Memory B cell (primary cell): ENCODE measurements at regions not wholly inside any gene's neighbourhood (a gene's known extent, or its start where the extent isn't known, plus 50 kb on each side); places are given as distances from the start of the nearest gene placed in this dataset.

ENCODE experiments used
- ATAC-seq: fragments of 150-1000 bp; cut with Tn5 transposase; 2 replicates; pipeline ENCODE4 v1.10.0; 2021; ENCODE audit warnings: low read depth, mild to moderate bottlenecking, moderate library complexity
- DNase-seq, 2 donors: peaks; one replicate each; pipeline ENCODE4 v3.0.0; 2022; ENCODE audit warnings: low spot score in 2 of 2
- H3K27ac Mint-ChIP-seq: one replicate; pipeline ENCODE4 v1.8.0; 2022; ENCODE audit warnings: mild to moderate bottlenecking, moderate library complexity, mixed read lengths
- H3K27me3 Mint-ChIP-seq: one replicate; pipeline ENCODE4 v1.8.0; 2022; ENCODE audit warnings: mixed read lengths
- H3K36me3 Mint-ChIP-seq: one replicate; pipeline ENCODE4 v1.8.0; 2022; ENCODE audit warnings: mild to moderate bottlenecking, mixed read lengths
- H3K4me1 Mint-ChIP-seq: one replicate; pipeline ENCODE4 v1.8.0; 2022; ENCODE audit warnings: mixed read lengths
- H3K4me3 Mint-ChIP-seq: one replicate; pipeline ENCODE4 v1.8.0; 2022; ENCODE audit warnings: mild to moderate bottlenecking, moderate library complexity, mixed read lengths
- H3K9me3 Mint-ChIP-seq: one replicate; pipeline ENCODE4 v1.8.0; 2022; ENCODE audit warnings: mixed read lengths

- H3K36me3 Mint-ChIP-seq = no peaks in the 10 kb centered on the region
- no peak for ATAC-seq
- H3K4me3 Mint-ChIP-seq = no peak overlapping the region
- H3K4me1 Mint-ChIP-seq = no peaks in the 10 kb centered on the region
- no peak for DNase-seq
- H3K9me3 Mint-ChIP-seq = peaks cover 1% of the 10 kb centered on the region
- no peak overlapping the region for H3K27ac Mint-ChIP-seq
- peaks cover 2% of the 10 kb centered on the region for H3K27me3 Mint-ChIP-seq
Measured at GRCh38 chr4:181508601-181509000, 734.6 kb upstream of the TENM3 start.

GRCh38 chr4:181509073-181509472, 734.1 kb upstream of the TENM3 start:
- no peak for ATAC-seq
- peaks cover 2% of the 10 kb centered on the region for H3K27me3 Mint-ChIP-seq
- no peaks in the 10 kb centered on the region for H3K36me3 Mint-ChIP-seq
- peaks cover 1% of the 10 kb centered on the region for H3K9me3 Mint-ChIP-seq
- DNase-seq = no peak
- no peak overlapping the region for H3K4me3 Mint-ChIP-seq
- no peaks in the 10 kb centered on the region for H3K4me1 Mint-ChIP-seq
- H3K27ac Mint-ChIP-seq = no peak overlapping the region

GRCh38 chr4:181517491-181517890, 725.7 kb upstream of the TENM3 start:
- H3K4me1 Mint-ChIP-seq = no peaks in the 10 kb centered on the region
- no peak for DNase-seq
- no peaks in the 10 kb centered on the region for H3K9me3 Mint-ChIP-seq
- no peak overlapping the region for H3K27ac Mint-ChIP-seq
- no peaks in the 10 kb centered on the region for H3K27me3 Mint-ChIP-seq
- ATAC-seq = no peak
- H3K4me3 Mint-ChIP-seq = no peak overlapping the region
- no peaks in the 10 kb centered on the region for H3K36me3 Mint-ChIP-seq

GRCh38 chr4:181520790-181521189, 722.4 kb upstream of the TENM3 start:
- Mint-ChIP-seq H3K9me3 (no peaks in the 10 kb centered on the region), H3K27ac (no peak overlapping the region), H3K4me3 (no peak overlapping the region), H3K4me1 (no peaks in the 10 kb centered on the region), H3K36me3 (no peaks in the 10 kb centered on the region), H3K27me3 (no peaks in the 10 kb centered on the region)
- ATAC-seq (no peak), DNase-seq (no peak)

GRCh38 chr4:181523973-181524372, 719.2 kb upstream of the TENM3 start:
- DNase-seq = no peak
- Mint-ChIP-seq H3K36me3 (no peaks in the 10 kb centered on the region), H3K9me3 (no peaks in the 10 kb centered on the region), H3K27ac (no peak overlapping the region), H3K4me3 (no peak overlapping the region), H3K4me1 (no peaks in the 10 kb centered on the region), H3K27me3 (no peaks in the 10 kb centered on the region)
- ATAC-seq = no peak

- Mint-ChIP-seq H3K9me3 (no peaks in the 10 kb centered on the region), H3K4me3 (no peak overlapping the region), H3K36me3 (no peaks in the 10 kb centered on the region), H3K27me3 (no peaks in the 10 kb centered on the region), H3K4me1 (no peaks in the 10 kb centered on the region), H3K27ac (no peak overlapping the region)
- ATAC-seq (no peak), DNase-seq (no peak)
Measured at GRCh38 chr4:181524499-181524898, 718.7 kb upstream of the TENM3 start.

- H3K4me3 Mint-ChIP-seq = no peak overlapping the region
- ATAC-seq (no peak), DNase-seq (no peak)
- no peaks in the 10 kb centered on the region for H3K27me3 Mint-ChIP-seq
- no peak overlapping the region for H3K27ac Mint-ChIP-seq
- no peaks in the 10 kb centered on the region for H3K36me3 Mint-ChIP-seq
- H3K9me3 Mint-ChIP-seq = no peaks in the 10 kb centered on the region
- no peaks in the 10 kb centered on the region for H3K4me1 Mint-ChIP-seq
Measured at GRCh38 chr4:181525634-181526033, 717.6 kb upstream of the TENM3 start.

- H3K4me1 Mint-ChIP-seq = no peaks in the 10 kb centered on the region
- no peaks in the 10 kb centered on the region for H3K9me3 Mint-ChIP-seq
- H3K27ac Mint-ChIP-seq = no peak overlapping the region
- H3K4me3 Mint-ChIP-seq = no peak overlapping the region
- DNase-seq = peak in 1 of 2 donors; percentile 13
- H3K36me3 Mint-ChIP-seq = no peaks in the 10 kb centered on the region
- no peak for ATAC-seq
- no peaks in the 10 kb centered on the region for H3K27me3 Mint-ChIP-seq
Measured at GRCh38 chr4:181528570-181529184, 714.5 kb upstream of the TENM3 start.

GRCh38 chr4:181529537-181529936, 713.7 kb upstream of the TENM3 start:
- Mint-ChIP-seq H3K27me3 (no peaks in the 10 kb centered on the region), H3K4me1 (no peaks in the 10 kb centered on the region), H3K36me3 (no peaks in the 10 kb centered on the region), H3K9me3 (no peaks in the 10 kb centered on the region), H3K27ac (no peak overlapping the region), H3K4me3 (no peak overlapping the region)
- no peak for ATAC-seq
- DNase-seq = no peak

- Mint-ChIP-seq H3K4me1 (no peaks in the 10 kb centered on the region), H3K27me3 (peaks cover 1% of the 10 kb centered on the region), H3K9me3 (no peaks in the 10 kb centered on the region), H3K4me3 (no peak overlapping the region), H3K27ac (no peak overlapping the region), H3K36me3 (no peaks in the 10 kb centered on the region)
- ATAC-seq (no peak), DNase-seq (no peak)
Measured at GRCh38 chr4:181536196-181536746, 706.9 kb upstream of the TENM3 start.

- no peak for DNase-seq
- Mint-ChIP-seq H3K4me3 (no peak overlapping the region), H3K9me3 (no peaks in the 10 kb centered on the region), H3K4me1 (no peaks in the 10 kb centered on the region), H3K36me3 (no peaks in the 10 kb centered on the region), H3K27ac (no peak overlapping the region), H3K27me3 (peaks cover 1% of the 10 kb centered on the region)
- no peak for ATAC-seq
Measured at GRCh38 chr4:181536811-181537434, 706.3 kb upstream of the TENM3 start.

GRCh38 chr4:181538431-181538830, 704.8 kb upstream of the TENM3 start:
- Mint-ChIP-seq H3K36me3 (no peaks in the 10 kb centered on the region), H3K4me1 (no peaks in the 10 kb centered on the region), H3K27ac (no peak overlapping the region), H3K9me3 (no peaks in the 10 kb centered on the region), H3K4me3 (no peak overlapping the region), H3K27me3 (peaks cover 1% of the 10 kb centered on the region)
- ATAC-seq = no peak
- no peak for DNase-seq

GRCh38 chr4:181541396-181541795, 701.8 kb upstream of the TENM3 start:
- H3K36me3 Mint-ChIP-seq = no peaks in the 10 kb centered on the region
- H3K9me3 Mint-ChIP-seq = no peaks in the 10 kb centered on the region
- H3K4me3 Mint-ChIP-seq = no peak overlapping the region
- DNase-seq = no peak
- no peak overlapping the region for H3K27ac Mint-ChIP-seq
- peaks cover 1% of the 10 kb centered on the region for H3K27me3 Mint-ChIP-seq
- no peak for ATAC-seq
- H3K4me1 Mint-ChIP-seq = no peaks in the 10 kb centered on the region

GRCh38 chr4:181548873-181549575, 694.2 kb upstream of the TENM3 start:
- ATAC-seq (no peak), DNase-seq (no peak)
- H3K27ac Mint-ChIP-seq = no peak overlapping the region
- H3K4me1 Mint-ChIP-seq = no peaks in the 10 kb centered on the region
- no peaks in the 10 kb centered on the region for H3K27me3 Mint-ChIP-seq
- H3K4me3 Mint-ChIP-seq = no peak overlapping the region
- no peaks in the 10 kb centered on the region for H3K36me3 Mint-ChIP-seq
- peaks cover 5% of the 10 kb centered on the region for H3K9me3 Mint-ChIP-seq
